ENCODE measurements at regions not wholly inside any gene's neighbourhood (a gene's known extent, or its start where the extent isn't known, plus 50 kb on each side); places are given as distances from the start of the nearest gene placed in this dataset.

DNA sequence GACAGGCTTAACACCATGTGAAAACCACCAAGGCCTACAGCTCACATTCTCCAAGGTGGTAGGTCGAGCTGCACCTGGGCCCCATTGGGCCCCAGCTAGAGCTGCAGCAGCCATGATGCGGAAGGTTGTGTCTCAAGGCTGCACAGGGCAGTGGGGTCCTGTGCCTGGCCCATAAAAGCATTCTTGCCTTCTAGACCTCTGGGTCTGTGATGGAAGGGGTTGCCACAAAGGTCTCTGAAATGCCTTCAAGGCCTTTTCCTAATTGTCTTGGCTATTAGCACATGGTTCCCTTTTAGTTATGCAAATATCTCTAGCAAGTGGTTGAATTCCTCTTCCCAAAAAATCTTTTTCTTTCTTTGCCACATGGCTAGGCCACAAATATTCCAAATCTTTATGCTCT, 52.5 kb upstream of the C11orf58 start:
- DNase-seq, result no peak

DNA sequence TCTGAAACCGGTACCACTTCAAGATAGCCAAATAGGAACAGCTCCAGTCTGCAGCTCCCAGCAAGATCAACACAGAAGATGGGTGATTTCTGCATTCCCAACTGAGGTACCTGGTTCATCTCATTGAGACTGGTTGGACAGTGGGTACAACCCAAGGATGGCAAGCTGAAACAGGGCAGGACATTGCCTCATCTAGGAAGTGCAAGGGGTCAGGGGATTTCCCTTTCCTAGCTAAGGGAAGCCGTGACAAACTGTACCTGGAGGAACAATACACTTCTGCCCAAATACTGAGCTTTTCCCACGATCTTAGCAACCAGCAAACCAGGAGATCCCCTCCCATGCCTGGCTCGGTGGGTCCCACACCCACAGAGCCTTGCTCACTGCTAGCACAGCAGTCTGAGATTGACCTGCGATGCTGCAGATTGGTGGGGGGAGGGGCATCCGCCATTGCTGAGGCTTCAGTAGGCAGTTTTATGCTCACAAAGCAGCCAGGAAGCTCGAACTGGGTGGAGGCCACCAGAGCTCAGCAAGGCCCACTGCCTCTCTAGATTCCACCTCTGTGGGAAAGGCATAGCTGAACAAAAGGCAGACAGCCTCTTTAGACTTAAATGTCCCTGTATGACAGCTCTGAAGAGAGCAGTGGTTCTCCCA, 59.9 kb upstream of the C11orf58 start:
- DNase-seq, result no peak

DNA sequence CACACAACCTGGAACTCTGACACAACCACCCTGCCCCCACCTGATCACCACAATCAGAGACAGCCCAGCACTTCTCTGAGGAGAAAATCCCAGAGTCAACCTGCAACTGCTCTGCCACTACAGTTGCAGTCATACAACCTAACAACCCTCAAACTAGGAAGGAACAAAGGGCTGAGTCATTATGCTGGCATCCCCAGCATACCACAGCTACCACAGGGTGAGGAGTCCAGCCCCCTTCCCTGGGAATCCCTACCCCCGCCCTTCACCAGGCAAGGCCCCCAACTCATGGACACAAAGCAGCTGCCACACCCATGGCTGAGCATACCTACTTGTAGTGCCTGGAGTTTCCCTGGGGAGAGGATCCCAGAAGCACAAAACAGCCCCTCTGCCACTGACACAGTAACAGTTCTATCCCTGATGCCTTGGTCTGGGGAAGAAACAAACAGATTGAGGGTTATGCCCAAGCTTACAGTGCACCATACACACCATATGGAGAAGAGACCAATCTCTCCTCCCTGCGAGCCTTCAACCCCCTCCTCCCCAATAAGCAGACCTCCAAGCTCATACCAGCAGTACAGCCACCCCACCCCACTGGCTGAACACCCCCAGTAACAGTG, 68.5 kb upstream of the C11orf58 start:
- no peak for DNase-seq

DNA sequence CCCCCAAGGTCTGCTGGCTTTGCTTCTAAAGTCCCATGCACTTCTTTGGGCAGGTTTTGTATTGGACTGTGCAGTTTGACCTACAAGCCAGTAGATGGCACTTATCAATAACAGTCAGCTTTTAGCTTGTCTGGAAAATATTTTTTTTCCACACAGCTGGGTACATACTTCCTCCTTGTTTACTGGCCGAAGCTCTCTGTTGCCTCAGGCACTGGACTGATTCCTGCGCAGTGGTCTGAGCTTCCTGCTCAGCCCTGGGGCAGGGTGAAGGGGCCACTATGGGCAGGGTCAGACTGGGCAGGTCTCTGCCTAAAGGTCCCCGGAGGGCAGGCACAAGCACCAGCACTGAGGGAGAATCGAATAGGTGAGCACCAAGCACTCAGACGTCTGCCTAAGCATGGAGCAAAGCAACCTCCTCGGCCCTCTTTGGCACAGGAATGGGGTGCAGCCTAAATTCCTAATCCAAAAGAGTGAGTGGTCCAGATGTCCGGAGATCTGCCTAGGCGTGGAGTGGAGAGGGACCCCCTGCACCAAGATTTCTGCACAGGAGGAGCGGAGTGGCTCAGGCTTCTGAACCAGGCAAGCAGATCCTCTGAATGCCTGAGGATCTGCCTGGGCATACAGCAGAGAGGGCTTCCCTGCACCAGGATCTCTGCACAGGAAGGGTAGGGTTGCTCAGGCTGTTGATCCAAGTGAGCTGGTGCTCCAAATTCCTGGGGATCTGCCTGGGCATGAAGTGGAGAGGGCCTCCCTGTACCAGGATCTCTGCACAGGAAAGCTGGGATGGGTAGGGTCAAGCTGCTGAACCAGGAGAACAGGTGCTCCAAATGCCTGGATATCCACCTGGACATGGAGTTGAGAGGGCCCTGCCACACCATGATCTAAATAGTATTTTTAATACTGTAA, 105.9 kb upstream of the C11orf58 start:
- no peak for DNase-seq

DNA sequence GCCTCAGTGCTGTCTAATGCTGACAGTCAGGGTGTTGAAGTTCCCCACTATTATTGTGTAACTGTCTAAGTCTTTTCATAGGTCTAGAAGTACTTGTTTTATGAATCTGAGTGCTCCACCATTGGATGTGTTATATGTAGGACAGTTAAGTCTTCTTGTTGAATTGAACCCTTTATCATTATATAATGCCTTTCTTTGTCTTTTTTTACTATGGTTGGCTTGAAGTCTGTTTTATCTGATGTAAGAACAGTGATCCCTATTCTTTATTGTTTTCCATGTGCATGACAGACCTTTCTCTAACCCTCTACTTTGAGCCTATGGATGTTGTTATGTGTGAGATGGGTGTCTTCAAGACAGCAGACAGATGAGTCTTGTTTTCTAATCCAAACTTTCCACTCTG, 107.8 kb upstream of the C11orf58 start:
- no peak for DNase-seq

DNA sequence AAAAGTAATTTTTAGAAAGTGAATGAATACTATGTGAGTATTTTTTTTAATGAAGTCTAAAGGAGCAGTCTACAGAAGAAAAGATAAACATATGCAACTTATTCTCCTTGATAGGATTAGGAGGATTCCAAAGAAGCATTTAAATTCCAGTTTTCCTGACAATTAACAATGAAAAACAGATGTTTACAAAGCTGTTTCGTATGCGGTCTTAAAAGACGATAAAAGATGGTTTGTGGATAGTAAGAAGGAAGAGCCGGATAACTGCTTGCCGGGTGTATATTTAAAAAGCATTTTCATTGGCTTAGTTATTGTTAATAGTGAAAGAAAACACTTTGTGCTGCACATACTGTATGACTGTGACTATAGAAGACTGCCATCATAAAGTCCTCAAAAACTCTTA, 120.0 kb upstream of the C11orf58 start:
- no peak for DNase-seq

DNA sequence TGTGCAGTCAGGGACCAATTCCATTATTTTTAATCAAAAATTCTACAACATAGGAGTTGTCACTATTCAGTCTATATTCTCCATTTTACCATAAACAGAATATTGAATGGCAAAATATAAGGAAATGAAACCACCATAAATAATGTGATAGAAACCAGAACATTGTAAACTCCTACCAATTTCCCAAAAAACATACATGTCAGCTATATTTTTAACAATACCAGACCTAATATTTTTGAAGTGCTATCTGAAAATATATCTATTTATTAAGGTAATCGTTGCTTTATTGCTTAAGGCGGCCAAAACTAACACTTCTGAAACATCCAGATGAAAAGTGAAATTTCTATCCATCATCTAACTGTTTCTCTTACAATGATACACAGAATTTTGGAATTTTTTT, 123.0 kb upstream of the C11orf58 start:
- DNase-seq, result no peak

DNA sequence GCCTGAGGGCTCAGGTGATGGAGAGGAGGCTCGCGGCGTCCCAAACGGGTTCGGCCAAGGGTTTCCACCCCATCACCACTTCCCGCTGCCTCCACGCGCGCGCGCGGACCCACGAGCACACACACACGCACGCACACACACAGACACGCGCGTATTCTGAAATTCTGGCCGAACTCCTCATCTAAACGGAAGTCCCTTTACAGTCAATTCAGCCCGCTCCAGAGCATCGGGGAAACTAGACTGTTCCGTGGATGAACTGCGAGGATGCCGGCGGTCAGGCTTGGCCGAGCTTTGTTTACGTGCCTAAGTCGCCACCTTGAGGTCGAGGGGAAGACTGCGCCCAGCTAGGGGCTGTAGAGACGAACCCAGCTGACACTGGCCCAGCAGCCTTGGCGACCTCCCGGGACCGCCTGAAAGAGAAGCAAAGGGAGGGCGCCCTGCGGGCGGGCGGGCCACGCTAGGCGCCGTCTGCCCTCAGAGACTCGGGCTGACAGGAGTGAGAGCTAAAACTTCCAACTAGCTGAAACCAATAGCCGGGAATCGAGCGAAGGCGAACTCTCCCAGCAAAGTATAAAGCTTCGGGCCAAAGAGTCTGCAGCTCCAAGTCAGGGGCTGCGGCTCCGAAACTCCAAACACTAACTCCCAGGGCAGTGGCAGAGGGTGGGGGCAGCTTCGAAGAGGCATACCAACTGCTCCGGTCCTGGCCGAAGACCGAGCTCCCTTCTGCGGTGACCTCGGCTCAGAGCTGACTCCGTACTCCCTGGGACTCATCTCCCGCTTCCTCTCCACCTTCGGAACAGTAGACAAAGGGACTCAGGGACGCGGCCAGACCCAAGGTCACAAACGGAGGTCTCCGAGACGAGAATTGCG, 124.7 kb upstream of the C11orf58 start:
- peak; percentile 70 for DNase-seq

DNA sequence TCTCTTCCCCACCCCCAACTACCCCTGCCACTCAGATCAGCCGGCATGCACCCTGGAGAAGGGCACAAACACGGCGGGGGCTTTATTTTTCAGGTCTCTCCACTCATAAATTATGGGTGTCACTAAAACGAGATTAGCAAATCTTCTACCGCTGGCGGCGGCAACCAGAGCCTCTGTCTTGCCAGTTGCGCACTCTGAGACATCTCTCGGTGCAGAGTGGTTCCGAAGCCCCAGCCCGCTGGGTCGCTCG, 125.3 kb upstream of the C11orf58 start:
- no peak for DNase-seq

DNA sequence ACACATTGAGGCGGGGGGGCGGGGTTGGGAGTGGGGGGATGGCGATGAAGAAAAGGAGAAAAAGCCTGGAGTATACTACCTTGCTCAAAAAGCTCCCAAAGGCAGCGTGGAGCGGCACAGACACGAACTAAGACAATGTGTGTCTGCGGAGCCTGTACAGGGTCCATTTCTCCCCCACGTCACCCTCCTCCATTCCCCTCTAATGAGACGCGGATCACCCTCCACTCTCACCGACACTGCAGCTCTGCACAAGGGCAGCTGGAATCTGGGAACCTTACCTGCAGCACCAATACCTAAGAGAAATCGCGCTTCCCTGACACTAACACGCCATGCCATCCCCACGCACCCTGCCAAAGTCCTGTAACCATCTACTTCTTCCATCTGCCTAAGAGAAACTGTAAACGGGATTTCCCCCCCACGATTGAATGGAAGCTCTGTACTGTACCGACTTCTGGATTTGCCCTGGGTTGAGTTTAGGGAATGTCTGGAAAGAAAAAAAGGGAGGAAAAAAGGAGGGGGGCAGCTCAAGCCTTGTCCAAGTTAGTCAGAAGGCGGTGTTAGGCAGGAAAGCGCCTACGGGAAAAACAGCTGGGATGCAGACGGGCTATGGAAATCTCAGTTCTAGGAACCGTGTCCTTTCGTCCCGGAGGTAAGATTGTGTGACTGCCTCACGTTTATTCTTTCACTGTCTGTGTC, 125.7 kb upstream of the C11orf58 start:
- DNase-seq, result no peak

DNA sequence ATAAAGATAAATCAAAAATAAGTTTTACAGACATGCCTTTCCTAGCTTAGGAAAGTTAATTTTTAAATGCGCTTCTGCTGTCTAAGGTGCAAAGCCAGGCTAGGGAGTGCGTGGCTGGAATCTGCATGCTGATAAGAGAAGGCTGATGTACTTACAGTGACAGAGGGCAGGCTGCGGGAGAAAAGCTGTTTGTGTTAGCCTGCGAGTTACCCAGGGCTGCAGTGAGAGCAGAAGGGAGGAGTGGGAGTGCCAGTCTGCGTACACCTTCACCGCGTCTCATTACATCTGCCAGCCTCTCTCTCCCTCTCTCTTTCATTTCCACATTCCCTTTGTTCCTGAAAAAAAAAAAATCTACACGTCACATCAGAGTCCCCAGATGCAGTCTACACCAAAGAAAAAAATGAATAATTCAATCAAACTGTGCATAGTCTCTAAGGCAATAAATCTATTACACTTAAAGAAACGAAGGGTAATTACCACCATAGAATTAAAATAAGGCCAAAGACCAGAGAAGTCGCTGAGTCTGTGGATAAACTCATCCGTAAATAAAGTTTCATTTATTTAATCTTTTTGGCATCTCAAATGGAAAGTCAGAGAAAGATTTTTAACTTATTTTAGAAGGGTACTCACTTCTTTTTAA, 126.4 kb upstream of the C11orf58 start:
- no peak for DNase-seq

DNA sequence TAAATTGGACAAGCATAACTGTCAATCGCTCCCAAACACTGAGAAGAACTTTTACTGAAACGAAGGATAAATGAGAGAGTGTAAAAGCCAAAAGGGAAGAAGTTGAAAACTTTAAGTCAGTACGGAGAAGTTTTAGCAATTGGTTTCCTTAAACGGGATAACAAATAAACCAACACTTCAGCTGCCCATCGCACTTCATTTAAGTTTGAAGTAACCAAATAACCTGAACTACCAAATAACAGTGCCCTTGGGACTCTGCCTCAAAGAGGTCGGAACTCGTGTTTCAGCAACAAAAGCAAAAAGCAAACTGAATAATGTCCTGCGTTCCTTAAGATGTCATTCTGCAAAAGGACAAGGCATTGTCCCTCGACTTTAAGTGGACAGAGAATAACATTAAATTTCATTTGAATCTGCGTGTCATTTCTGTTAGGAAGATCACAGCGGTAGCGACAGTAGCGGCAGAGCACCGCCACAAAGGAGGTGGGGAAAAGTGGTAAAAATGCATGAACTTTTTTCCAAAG, 127.0 kb upstream of the C11orf58 start:
- no peak for DNase-seq

DNA sequence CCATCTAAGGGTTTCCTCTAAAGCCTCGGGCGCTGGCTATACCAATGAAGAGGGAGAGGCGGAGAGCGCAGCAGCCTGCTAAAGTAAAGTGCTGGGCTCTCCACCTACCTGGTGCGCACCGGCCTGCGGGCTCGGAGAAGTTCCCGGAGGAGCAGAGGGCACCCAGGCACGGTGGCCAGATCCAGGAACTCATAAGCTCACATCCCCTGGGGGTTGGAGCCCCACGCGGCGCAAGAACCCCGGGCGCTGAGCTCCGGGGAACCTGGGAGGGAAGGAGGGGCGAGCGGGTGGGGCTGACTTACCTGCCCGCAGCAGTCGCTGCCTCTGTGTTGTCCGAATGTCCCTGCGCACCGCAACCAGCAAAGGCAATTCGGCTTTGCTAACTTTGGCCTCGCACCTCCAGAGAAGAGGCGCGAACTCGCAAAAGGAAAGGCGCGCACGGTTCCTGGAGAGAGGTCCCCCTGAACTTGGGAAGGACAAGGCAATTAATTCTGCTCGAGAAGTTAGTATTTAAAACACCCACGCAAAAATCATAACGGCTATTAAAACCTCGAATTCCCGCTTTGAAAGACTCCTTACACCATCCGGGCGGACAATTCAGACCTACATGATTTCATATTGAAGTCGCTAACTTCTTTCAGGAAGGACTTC, 127.6 kb upstream of the C11orf58 start:
- no peak for DNase-seq

DNA sequence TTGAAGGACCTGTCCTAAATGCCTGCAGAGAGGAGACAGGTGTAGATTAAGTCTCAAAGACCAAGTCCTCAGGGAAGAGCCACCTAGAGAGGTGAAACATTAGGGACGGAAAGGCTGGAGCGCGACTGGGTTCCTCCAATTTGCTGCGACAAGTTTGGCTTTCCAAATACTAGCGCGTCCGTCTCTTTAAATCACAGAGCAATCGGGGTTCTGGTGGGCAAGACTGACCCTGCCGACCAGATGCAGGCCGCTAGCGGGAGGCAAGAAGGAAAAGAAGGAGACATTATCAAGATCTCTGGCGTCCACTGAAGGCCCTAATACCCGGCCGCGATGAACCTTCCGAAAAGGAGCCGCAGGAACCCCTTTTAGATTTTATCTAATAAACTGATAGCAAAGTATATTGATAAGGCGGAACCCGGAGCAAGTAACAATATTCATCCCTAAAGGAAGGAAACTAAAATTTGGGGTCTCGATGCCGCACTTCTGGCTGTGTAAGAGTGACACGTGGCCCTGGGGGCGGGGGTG, 128.2 kb upstream of the C11orf58 start:
- DNase-seq, result no peak

DNA sequence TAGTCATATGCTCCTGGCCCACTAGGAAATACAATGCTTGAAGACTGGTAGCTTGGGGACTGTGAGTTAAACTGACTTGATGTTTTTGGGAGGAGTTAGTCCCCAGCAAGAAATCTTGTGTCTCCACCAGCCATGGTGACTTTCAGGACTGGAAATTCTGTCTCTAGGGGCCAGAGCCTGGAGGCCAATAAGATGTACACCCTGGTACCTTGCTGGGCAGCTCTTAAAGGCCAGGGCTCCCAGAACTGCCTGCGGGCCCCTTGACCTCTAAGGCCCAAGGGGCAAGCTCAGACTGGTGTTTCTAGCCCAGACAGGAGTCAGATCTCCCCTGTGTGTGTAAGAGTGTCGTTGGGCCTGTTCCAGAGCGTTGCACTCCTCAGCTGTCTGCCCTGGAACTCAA, 128.7 kb upstream of the C11orf58 start:
- no peak for DNase-seq

DNA sequence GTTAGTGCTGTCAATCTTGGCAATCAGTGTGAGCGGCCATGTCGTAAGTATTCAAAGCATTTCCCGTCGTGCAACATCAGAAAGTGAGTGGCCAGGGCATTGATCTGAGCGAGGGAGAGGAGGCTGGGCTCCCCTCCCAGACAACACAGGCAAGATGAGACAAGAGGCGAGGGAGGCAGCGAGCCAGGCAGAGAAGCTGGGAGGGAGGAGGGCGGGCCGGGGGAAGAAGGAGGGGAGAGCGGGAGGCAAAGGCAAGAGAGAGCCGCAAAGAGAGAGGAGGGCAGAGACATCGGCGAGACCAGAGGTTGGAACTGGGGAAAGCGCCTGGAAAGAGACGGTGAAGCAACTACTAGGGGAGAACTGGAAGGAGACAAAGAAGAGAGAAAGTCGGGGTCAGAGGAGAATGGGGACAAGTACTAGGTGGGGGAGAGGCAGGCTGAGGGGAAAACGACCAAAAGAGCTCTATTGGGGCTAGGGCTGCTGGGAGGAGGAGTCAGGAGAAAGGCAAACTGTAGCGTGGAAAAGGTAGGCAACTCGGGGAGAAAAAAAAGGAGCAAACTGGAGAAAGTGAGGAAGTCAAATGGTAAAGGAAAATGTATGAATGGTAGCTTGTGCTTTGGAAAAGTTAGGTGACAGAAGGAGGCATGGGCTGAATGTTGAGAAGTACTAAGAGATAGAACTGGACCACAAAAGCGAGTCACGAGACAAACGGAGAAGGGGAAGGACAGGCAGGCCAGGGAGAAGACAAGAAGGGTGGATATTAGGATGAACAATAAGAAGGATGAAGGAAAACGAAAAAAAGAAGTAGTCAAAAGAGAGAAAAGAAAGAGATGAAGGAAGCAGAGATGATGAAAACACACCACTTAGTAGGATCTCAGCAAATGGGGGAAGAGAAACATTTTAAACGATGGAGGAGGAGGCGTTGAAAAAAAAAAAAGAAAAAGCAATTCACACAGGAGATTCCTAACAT, 130.5 kb upstream of the C11orf58 start:
- DNase-seq, result no peak

DNA sequence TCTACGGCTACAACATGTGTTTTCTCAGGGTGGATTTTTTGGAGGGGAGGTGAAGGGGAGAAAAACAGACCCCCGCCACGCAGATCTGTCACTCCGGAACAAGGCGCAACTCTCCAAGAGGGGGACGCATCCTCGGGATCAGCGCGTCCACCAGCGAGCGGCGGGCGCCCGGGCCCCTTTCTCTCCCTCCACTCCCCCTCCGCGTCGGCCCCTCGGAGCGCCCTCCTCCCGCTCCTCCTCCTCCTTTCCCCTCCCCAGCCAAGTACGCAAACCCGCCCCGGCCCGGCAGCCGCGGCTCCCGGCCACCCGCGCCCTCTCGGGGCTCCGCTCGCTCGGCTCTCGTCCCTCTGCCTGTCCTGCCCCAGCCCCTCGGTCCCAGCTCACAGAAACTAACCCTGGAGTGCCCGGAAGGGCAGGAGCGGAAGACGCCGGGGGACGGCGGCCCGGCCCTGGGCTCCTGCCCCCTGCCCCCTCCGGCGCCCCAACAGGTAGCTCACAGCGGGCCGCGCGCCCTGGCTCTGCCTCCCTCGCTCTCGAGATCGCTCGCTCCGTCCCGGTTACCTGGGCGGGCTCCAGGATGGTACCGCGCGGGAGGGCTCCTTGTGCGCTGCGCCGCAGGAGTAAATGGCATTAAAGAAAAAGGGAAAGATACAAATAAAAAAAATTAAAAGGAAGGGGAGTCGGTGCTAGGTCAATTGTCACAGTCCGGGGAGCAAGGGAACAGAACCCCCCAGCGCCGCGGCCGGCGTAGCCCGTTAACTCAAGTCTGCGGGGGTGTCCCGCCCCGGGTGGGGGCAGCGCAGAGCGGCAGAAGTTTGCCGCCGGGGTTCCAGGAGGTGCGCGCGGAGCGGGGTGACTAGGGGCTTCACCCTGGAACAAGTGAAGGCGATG, 131.4 kb upstream of the C11orf58 start:
- no peak for DNase-seq

DNA sequence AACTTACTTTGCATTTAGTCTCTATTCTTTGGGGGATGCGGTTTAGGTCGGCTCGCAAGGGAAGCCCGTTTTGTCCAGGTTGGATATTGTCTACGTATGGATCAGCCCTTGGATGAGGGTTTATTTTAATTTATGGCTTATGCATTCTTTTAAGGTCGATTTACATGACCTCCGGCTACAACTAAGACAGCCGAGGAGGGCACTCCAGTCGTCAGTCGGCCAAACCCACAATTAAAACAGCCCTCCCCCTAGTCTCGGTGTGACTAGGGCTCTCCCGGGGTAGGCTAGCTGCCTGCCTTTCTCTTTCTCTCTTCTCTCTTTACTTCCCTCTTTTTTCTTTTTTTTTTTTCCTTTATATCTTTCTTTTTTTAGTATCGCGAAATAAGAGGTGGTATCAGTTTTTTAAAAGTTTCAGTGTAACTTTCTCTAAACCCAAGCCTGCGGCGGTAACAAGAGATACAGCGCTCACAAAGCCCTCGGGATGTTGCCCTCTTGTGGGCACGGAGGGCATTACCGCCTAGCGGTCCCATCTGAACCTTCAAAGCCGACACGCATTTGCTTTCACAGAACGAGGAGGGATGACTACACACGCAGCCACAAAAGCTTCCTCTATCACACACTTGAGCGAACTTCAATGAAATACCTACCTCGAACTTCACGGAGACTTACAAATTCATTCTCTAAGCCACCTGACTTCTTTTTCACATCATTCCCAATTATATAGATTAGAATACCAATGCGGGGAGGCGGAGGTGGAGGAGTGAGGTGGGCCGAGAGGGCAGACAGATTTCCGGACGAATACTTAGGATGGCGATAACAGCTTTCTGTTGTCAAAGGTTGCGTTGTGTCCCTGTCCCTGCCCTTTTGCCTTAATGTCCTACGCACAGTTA, 132.3 kb upstream of the C11orf58 start:
- peak; percentile 58 for DNase-seq

Data from KG1 (cell line).